ENCODE measurements at regions not wholly inside any gene's neighbourhood (a gene's known extent, or its start where the extent isn't known, plus 50 kb on each side); places are given as distances from the start of the nearest gene placed in this dataset.

DNA sequence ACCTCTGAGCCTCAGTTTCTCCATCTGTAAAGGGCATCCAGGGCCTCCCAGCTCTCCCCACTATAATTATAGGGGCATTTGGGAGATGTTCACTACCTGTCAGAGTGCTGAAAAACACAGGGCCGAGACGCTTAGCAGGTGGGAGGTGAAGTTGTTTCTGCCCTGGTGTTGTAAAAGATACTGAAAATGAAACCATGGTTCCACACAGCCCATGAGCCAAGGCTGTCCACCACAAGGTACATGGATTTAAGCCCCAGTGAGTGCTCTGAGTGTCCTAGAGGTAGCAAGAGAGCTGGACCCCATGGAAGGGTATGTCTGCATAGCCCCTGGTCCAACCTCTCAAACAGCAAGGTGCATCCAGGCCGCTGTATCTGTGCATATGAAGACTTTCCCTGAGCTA, 137.5 kb downstream of the C5orf15 start:
- DNase-seq (ENCODE audit: low read depth in 2 of 2, low spot score in 1 of 2) = no peak

DNA sequence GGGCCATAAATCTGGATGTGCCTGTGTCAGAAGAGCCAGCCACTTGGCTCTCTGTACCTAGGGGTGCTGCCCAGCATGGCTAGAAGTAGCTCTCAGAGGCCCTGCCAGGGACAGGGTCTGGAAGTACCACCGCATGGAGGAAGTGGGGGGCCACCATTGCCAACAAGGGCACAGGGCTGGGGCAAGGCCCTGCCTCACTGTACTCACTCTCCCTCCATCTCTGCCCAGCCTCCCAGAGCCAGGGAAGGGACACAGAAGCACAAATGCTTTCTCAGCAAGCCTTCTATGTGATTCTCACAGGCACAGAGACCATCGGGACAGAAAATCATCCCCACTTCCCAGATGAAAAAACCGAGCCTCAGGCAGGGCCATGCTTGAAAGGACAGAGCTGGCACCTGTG, 138.1 kb downstream of the C5orf15 start:
- no peak for DNase-seq (ENCODE audit: low read depth in 2 of 2, low spot score in 1 of 2)

DNA sequence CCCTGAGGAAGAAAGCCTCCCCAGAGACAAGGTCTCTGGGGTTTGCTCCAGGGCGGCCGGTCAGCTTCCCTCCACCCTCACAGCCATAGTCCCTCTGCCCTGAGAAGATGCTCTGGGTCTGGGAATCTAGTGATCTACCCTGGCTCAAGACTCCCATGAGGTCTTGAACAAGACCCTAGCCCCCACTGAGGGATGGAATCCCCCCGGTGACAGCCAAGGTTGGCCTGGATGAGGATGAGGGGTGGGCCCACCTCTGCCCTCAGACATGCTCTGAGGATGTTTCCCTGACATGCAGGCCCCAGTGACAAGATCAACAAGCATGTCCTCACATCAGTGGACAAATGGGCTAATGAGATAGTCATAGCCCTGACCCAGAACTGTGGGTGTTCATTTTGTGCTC, 138.6 kb downstream of the C5orf15 start:
- DNase-seq (ENCODE audit: low read depth in 2 of 2, low spot score in 1 of 2) = no peak

- DNase-seq (ENCODE audit: low read depth in 2 of 2, low spot score in 1 of 2) = no peak
These were observed 139.7 kb downstream of the C5orf15 start for GRCh38 chr5:133828722-133829121.

DNA sequence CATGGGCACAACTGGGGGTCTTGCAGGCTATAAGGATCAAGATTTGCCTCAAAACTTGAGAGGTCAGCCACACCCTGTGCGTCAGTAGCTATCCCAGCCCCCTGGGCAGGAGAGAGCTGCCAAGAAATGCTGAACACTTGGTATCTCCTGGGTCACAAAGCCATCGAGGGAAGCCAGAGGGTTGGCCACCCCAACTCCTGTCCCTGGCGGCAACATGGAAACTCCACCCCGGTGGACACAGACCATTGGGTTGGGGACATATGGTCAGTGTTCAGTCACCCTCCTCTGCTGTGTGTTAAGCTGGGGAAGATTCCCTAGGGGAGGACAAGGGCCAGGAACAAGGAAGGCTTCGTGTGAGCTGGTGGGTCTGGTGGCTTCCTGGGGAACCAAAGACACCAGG, 140.6 kb downstream of the C5orf15 start:
- no peak for DNase-seq (ENCODE audit: low read depth in 2 of 2, low spot score in 1 of 2)

GRCh38 chr5:133827011-133827410, 141.4 kb downstream of the C5orf15 start:
- no peak for DNase-seq (ENCODE audit: low read depth in 2 of 2, low spot score in 1 of 2)

DNA sequence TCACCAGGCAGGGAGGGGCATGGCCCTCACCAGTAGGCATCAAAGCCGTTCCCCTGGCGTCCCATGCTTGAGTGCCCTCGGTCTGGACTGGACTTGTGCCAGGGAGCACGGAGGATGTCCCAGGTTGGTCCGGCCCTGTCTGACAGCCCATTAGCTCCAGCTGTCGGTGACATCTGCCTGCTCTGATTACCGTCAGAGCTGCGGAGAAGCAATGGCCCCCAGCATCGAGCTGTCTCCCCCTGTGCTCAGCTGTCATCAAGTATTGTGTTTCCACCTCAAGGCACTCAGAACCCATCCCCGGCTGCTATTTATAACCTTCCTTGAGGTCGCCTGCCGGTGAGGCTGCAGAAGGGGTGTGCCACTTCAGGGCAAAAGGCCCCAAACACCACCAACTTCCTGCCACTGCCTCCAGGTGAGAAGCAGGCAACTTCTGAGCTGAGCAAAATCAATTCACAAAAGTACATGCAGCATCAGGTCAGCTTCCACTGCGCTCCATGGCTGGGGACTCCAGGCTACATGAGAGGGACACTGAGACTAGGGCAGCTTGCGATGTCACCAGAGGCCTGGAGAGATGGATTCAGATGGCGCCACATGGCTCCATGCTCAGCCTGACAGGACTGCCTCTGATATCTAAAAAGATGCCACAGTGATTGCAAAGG, 142.7 kb downstream of the C5orf15 start:
- DNase-seq (ENCODE audit: low read depth in 2 of 2, low spot score in 1 of 2) = no peak

DNA sequence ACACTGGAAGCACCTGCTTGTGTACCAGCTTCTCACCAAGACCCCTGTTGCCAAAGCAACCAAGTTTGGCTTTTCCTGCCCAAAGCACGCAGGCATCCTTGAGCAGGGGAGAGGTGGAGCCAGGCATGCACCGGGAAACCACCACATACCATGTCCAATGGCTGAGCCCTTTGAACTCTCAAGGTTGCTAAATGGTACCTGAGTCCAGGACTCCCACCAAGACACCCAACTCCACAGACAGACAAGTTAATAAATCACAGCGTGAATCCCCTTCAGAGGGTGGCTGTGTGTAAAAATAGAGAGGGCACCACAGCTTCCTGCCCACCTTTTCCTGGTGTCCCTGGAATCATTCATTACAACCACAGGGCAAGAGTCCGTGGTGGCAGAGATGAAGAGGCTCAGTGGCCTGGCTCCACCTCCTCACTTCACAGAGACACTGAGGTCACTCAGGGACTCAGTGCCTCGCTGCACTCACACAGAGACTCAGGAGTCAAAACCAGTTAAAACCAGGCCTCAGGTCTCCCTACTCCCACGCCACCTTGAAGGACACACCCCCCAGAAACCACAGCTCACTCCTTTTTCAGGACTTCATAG, 143.7 kb downstream of the C5orf15 start:
- no peak for DNase-seq (ENCODE audit: low read depth in 2 of 2, low spot score in 1 of 2)

- DNase-seq (ENCODE audit: low read depth in 2 of 2, low spot score in 1 of 2) = no peak
These were observed 146.5 kb downstream of the C5orf15 start for GRCh38 chr5:133821889-133822288.

DNA sequence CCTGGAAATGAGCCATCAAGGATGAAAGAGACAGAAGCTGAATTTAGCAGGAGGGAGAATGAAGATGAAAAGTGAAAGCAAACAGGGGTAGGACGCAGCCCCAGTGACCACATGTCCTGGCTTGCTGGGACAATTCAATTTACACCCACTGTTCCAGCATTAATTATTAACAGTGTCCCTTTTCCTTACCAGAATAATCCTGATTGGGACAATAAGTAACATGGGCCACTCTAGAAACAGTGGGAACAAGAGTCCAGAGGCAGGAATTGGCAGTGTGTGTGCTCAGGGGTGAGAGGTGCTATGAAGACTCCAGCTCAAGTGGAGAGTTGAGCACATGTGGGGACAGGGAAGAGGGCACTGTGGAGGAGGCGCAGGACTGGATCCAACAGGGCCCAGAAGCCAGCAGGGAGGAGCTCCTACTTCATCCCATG, 147.1 kb downstream of the C5orf15 start:
- no peak for DNase-seq (ENCODE audit: low read depth in 2 of 2, low spot score in 1 of 2)

- DNase-seq (ENCODE audit: low read depth in 2 of 2, low spot score in 1 of 2) = no peak
These were observed 147.9 kb downstream of the C5orf15 start for GRCh38 chr5:133820507-133820906.

DNA sequence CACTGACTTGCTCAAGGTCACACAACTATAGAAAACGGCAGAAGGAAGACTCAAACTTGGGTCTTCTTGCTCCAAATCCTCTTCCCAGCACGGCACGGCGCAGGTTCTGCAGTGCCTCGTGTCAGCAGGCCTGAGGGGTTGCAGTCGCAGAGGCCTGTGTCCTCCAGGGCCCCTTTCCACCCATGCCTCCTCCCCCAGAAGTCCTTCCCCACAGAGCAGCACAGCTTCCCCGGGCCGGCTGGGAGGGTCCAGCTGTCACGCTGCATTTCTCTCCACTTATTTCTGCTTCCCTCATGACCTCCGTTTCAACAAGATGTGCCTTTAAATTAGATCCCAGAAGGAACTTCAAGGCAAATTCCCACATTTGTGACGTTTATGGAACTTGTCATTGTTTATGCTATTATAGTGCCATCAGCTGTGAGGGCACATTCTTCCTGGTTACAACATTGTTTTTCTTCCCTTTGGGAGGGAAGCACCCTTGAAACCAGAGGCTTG, 148.4 kb downstream of the C5orf15 start:
- no peak for DNase-seq (ENCODE audit: low read depth in 2 of 2, low spot score in 1 of 2)

DNA sequence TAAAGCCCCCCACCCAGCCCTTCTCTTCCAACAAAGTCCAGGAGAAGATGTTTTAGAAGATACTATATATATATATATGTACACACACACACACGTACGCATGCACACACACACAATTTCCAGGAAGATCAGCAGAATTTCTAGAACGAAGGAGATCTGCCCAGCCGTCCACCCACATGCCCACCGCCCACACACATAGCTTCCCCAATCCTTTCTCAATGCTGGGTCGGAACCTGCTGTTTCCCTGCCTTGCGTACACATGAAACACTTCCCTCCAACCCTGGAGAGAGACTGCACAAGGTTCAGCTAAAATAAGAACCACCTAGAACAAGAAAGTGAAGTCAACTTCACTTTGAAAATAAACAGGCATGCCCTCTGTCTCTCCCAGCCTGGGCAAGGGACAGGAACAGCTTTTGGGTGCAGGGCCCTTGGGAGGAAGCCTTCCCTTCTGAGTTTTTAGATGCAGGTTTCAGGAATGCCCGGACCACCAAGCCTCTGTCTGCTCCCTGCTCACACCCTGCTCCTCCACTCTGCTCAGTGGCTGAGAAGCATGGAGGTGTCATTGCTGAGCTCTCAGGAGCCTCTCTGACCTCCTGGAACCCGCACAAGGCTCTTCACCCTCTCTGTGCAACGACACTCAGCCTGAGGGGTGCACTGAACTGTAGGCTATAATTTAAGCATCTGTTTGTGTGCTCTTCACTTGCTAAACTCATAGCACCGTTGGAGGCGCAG, 149.4 kb downstream of the C5orf15 start:
- no peak for DNase-seq (ENCODE audit: low read depth in 2 of 2, low spot score in 1 of 2)

- DNase-seq (ENCODE audit: low read depth in 2 of 2, low spot score in 1 of 2) = no peak
These were observed 150.4 kb downstream of the C5orf15 start for GRCh38 chr5:133818031-133818431.

DNA sequence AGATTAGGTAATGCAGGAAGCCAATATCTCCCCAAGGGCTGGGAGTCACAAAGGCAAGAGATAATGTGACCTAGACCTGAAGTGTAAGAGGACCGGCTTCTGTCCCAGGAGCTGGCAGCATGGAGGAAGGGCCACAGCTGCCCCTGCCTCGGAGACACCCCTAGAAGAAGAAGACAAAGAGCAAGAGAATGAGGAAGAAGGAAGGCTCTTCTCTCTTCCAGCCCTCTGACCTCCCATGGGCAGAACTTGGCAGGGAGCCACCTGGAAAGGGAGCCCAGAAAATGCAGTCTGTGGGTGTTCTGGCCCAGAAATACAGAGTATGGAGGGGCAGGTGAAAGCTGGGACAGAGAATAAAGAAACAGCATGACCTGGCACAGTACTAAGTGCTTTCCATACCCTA, 151.0 kb downstream of the C5orf15 start:
- DNase-seq (ENCODE audit: low read depth in 2 of 2, low spot score in 1 of 2) = no peak

- DNase-seq (ENCODE audit: low read depth in 2 of 2, low spot score in 1 of 2) = no peak
These were observed 151.6 kb downstream of the C5orf15 start for GRCh38 chr5:133816791-133817190.

DNA sequence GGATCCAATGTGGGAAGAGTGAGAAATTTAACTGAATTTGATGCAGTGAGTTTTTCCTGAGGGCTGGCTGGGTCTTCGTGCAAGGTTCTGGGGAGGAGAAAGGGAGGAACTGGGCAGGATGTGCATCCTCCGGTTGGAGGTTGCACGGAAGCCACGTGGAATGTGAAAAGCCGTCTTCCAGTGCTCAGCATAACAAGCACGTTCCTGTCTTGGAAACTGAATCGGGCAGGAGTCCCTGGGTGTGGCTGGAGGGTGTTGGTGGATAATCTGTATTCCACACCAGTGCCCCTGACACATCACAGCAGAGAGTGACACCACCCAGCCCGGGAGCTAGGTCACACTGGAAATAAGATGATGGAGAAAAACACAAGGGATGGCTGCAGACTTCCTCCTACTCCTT, 154.3 kb downstream of the C5orf15 start:
- DNase-seq (ENCODE audit: low read depth in 2 of 2, low spot score in 1 of 2) = no peak

DNA sequence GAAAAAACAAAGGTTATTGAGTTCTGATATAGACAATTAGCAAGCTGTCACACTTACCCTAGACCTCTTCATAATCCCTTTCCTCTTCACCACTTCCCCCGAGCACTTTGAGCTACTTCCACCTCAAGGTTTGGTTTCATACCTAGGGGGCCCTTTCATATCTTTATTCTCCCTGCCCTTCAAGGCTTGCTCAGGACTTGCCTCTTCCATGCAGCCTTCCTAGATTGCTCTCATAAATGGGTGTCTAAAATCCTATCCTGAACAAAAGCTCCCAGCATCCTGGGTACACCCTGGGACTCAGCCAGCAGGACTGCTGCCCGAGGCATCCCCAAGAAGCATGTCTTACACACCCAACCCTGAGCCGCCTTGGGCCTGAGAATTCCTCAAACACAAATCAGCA, 157.3 kb downstream of the C5orf15 start:
- no peak for DNase-seq (ENCODE audit: low read depth in 2 of 2, low spot score in 1 of 2)

DNA sequence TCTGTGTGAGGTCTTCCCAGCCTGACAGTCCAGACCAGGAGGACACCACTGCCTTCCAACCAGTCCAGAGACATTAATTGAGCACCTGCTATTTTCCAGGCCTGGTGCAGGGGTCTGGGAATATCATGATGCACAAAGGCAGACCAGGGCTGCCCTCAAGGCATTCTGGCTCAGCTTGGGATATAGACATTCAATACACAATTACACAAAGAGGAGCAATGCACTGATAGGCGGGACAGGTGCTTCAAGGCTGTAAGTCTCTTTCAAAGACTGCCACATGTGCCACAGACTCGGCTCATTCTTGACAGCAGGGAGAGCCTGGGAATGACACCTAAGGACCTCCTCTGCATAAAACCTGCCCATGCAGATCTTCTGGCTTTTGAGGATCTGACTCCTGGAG, 158.6 kb downstream of the C5orf15 start:
- DNase-seq (ENCODE audit: low read depth in 2 of 2, low spot score in 1 of 2) = no peak

DNA sequence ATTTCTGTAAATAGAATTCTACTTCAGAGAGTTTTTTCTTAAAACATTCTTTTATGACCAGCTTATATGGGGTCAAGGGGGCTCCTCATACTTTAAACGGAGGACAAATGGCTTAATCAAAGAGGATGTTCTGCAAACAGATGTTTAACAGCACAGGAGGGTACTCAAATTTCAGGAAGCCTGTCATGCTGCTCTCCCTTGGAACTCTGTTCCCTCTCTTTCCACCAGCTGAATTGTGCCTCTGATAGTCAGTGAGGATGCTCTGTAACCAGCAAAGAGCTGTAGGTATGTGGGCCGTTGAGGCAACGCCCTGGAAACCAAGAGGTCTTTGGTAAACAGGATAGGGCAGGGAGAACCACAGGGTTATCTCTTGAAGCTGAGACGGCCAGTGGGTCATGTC, 161.1 kb downstream of the C5orf15 start:
- DNase-seq (ENCODE audit: low read depth in 2 of 2, low spot score in 1 of 2) = no peak

DNA sequence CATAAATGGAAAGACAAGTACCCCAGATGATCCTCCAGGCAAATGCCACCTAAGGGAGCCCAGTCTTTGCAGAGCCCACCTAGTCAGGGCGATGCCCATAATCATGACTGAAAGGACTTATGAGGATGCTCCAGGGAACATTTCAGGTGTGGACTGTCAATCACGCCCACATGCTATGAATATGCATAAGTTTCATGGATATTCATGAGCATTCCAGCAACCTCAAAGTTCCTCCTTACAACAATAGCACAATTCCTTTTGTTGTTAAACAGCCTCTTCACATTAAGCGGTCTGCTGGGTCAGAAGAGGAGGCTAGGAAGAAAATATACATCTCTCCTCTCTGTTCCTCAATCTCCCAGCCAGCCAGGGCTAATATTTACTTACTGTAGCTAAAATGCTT, 161.6 kb downstream of the C5orf15 start:
- no peak for DNase-seq (ENCODE audit: low read depth in 2 of 2, low spot score in 1 of 2)

DNA sequence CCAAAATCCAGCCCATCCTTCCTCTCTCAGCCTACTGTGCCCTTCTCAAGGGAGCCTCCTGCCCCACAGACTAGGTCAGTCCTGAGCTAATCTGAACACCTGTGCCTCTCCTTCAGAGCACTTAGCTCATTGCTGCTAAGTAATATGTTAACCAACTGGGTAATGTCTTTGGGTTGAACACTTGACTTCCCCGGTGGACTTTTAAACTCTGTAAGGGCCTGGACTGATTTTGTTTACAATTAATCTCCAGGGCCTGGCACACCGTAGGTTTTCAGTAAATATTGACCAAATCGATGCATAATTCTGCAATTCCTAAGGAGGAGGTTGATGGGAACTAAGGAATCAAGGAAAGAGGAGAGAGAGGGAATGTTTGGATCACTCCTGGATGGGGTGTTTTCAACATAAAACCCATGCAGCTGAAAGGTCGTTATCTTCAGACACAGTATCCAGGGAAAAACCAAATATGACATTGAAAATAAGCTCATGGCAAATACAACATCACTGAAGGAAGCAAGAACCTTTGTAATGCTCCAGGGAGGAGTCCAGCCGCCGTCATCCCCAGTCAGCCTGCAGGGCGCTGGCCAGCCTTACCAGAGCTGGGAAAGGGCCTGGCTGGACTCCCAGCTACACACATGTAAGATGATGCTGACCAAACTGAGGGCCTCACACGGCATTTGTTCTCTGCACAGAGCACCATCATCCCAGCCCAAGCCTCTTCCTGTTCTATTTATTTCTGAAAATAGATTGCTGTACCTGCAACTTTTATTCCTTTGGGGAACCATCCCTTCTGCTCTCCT, 166.3 kb downstream of the C5orf15 start:
- DNase-seq (ENCODE audit: low read depth in 2 of 2, low spot score in 1 of 2) = no peak
